HG03521 (cell line): ENCODE measurements at regions not wholly inside any gene's neighbourhood (a gene's known extent, or its start where the extent isn't known, plus 50 kb on each side); places are given as distances from the start of the nearest gene placed in this dataset.
A peak's percentile ranks its signal among the peaks of the same experiment; 100 is the strongest.

Source experiments
- ATAC-seq: cut with Tn5 transposase; IDR thresholded peaks from one replicate; pipeline ENCODE4 v1.9.1; 2021; ENCODE audit warnings: mild to moderate bottlenecking, moderate library complexity; ENCODE audit not compliant: unreplicated experiment

DNA sequence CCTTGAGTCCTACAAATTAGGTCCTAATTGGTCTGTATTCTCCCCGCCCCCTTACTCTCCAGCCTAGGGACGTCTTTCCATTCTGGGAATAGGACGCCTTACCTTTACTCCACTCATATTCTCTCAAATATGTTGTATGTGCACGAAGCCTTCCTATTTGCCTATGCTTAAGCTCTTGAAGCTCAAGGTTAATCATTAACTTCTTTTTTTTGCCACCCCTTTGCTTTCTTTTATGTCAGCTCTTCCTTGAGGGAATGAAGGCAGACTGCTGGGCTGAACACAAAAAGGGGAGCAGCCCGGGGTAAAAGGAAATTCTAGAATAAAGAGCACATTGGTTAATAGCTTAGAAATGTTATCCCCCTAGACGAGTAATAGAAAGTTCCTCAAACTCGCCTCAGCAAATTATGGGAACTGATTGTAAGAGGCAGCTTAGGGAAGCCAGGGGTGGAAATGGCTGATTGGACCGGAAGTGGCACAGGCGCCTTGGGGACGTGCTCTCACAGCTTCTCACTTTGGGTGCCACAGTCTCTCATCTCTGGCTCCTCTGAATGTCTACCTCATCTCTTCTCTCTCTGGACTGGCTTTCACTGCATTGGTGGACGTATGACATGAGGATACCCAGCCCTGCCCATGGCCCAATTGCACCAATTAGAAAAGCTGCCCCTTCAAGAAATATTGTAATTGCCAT is 122.3 kb upstream of the IL12B start:
- no peak for ATAC-seq

DNA sequence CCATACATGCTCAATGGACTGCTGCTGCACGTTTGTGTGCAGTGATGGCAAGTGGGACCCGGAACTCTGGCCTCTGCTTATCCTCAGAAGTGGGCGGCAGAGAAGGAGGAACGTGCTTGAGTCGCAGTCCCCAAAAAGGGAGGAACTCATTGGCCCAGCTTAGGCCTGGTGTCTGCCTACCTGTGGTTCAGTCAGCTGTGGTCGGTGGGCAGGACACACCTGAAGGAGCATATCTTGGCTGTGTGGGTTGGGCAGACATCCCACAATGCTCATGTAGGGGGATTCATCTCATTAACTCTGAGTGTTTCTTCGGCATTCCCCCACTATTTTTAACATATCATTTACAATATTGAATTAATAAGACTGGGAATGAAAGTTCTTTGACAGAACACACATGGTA is 122.9 kb upstream of the IL12B start:
- no peak for ATAC-seq

DNA sequence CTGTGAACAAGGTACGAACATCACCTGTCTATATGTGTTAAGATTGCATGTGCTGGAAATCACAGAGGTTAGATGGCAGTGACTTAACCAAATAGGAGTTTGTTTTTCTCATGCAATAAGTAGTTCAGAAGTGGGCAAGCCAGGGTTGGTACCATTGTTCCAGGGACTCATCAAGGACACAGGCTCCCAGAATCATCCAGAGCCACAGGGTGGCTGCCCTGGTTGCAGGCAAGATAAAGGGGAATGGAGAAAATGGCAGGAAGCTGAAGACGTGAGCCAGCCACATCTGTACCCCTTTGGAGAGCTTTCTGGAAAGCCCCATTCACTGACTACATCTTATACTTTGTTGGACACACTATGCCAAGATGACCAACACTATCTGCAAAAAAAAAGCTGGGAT is 126.0 kb upstream of the IL12B start:
- ATAC-seq: no peak

DNA sequence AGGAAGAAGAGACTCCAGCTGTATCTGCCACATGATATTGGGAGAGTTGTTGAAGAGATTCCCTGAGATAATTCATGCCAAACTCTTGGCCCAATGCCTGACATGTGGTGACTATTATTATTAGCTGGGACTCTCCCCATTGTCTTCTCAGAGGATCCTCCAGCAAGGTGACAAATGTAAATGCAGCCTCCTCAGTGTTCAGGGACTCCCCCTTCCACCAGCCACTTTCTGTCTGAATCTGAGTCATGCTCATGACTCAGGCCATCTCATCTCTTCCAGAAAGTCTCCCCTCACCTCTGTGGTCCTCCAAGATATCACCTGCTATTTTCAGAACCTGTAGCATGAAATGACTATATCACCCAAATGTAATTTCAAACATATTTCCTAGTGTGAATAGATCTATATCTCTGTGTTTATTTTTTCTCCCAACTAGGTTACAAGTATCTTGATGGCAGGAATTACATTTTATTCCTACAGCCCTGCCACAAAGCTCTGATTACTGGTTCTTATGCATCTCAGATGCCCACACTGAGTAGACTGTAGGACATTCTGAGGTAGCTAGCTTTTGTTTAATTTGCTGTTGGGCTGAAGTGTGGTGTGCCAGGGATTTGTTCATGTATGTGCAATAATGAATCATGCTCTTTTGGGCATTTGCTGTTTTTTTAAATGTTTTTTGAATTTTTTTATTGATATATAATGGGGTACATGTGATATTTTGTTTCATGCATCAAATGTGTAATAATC is 126.6 kb upstream of the IL12B start:
- peak; percentile 82 for ATAC-seq

DNA sequence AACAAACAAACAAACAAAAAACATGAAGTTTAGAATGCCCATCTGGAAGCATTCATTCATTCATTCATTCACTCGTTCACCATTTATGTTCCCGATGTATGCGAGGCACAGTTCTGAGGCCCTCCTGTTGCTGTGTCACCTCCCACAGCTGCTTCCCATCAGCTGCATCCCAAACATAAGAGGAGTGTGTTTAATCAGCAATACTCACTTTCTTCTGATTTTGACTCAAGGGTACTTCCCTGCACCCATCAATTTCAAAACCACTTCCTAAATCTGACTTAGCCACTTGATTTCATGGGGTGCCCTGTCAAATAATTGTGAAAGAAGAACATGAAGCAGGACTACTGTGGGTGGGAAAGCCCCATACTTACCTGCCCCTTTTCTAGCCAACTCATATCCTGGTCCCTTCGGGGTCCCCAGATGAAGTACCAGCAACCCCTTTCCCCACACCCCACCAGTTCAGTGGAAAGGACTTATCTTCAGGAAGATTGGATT is 128.0 kb upstream of the IL12B start:
- peak; percentile 29 for ATAC-seq

DNA sequence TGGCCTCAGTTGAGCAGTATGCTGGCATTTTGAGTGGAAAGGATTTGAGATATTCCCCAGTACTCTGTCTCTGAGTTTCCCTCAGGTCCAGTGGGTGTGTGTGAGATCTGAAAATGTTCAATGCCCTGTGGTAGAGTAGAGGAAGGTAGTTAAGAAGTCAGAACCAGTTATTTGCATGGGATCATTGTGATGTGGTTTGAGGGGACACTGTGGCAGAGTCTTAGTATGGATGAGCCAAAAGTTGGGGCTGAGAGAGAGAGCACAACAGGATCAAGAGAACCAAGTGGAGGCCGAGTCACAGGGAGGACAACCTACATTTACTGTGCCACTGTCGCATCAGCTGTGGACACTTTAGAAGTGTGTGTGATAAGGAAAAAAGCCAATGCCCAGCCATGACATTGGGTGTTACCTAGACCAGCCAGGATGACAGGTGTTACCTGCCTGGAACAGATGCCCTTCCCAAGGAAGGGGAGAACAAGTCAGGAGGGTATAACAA is 128.9 kb upstream of the IL12B start:
- no peak for ATAC-seq

DNA sequence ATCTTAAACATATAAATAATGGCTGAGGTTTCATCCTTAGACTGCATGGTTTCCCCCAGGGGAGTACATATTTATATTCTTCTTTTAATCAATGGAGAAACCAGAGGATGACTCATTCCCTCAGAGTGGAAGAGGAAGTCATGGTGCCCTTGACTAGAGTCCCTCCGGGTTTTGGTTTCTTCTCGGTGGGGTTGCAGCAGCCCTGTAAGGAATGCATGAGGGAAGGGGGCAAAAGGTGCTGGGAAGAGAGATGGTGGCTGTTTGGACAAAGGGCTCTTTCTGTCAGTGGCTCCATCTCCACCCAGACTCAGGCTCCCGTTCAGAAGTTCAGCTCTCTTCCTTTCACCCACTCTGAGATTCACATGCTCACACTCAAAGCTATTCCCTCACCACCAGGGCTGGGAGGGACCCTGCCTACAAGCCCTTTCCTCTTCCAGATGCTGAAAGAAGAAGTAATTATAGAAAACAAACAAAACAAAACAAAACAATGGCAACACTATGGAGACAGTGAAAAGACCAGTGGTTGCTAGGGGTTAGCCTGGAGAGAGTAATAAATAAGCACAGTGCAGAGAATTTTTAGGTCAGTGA is 129.8 kb upstream of the IL12B start:
- ATAC-seq: no peak

DNA sequence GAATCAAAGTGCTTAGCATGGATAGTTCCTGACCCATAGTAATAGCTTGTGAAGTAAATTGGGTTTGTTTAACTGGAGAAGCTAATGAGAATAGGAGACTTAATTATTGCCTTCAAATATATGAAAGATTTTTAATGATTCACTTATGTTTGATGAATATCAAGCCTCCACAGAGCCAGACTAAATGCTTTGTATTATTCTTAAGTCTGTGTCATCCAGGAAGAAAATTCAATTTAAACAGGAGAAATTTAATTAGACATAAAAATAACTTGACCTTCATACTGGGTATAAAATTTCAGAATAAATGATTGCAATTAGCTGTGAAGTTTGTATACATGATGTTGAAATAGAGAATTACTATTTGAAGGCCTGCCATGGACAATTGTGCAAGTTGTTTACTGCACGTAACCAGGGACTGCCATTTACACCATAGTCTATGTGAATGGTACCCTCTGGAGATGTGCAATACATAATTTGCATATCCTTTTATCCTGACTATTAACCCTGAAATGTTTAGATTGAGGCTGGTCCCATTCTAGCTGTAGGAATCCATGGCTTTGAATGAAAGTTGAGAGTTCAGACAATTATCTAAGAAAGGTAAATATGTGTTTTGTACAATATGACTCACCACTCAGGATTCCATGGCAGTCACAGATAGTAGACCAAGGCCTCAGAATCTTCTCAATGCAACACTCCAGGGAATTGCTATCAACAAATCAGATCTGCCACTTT is 133.5 kb upstream of the IL12B start:
- no peak for ATAC-seq

DNA sequence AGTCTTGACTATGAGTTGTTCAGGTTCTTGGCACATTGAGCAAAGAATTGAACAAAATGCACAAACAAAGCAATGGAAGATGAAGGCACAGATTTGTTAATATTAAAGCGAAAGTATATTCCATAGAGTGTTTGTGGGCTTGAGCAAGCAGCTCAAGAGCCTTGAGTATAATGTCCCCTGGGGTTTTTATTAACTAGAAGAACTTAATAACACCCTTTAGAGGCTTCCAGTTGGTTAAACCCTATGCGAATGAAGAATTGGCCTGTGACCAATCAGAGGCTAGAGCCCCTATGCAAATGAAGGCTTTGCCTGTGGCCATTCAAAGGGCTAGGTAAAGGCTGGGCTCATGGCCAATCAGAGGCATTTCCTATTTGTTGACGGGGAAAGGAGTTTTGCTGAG is 135.3 kb upstream of the IL12B start:
- ATAC-seq: no peak

DNA sequence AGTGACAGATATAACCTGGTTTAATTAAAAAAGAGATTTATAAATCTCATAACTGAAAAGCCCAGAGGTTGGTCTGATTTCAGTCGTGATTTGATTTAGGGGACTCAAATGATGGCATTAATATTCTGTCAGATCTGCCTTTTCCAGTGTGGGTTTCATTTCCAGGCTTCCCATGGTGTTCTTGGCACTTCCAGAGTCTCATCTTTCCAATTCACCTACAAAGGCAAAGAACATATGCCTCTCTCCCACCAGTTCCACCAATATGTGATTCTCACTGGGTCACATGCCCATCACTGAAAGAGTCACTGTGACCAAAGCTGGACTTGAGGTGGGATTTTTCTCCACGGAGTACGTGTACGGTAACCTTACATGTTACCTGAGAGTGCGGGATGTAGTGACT is 137.4 kb upstream of the IL12B start:
- ATAC-seq: no peak

DNA sequence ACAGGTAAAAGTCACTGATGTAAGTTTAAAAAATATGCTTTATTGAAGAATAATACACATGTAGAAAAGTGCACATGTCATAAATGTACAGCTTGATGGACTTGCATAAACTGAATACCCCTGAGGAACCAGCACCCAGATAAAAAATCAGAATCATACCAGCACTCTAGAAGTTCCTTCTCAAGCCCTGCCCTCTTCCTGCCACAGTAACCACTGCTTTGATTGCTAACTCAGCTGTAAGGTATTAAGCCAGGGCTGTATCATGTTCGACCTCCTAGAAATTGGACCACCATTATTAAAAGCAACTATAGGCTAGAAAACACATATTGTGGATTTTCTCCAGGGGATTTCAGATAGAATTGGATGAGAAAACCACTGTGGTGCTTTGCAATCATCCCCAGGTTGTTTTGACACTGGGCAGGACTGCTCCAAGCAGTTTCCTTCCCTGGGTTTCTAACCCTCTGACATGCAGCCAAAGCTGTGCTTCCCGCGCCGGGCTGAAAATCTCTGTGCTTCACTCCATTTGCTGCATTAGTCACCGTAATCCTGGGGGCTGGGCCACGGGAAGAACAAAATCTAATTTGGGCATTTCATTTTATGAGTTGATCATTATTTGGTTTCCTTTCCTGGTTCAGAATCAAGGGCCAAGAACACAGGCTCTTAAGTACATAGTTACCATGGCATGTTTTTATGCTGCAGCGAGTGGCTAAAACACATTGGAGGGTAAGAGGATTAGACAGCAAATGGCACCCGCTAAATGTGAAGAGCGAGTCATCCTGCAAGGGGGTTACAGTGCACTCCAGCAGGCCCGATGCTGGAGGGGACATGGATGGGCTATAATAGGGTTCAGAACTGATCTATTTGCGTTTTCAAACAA is 139.4 kb upstream of the IL12B start:
- no peak for ATAC-seq

DNA sequence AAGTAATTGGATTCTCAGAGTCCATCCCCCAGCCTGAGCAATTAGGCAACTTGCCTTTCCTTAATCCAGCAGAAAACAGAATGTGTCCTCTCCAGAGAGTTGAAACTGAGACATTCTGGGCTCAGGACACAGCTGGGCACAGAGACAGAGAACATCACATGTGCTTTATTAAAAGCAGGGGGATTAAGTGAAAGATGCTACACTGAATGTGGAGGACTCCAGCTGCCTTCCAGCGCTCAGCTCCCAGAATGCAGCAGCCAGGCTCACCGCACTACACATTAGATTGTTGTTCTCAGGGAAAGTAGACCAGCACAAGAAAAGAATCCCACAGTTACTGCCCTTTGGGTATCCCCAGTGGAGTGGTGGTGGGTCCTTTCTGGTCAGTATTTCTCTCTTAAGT is 141.6 kb upstream of the IL12B start:
- no peak for ATAC-seq

DNA sequence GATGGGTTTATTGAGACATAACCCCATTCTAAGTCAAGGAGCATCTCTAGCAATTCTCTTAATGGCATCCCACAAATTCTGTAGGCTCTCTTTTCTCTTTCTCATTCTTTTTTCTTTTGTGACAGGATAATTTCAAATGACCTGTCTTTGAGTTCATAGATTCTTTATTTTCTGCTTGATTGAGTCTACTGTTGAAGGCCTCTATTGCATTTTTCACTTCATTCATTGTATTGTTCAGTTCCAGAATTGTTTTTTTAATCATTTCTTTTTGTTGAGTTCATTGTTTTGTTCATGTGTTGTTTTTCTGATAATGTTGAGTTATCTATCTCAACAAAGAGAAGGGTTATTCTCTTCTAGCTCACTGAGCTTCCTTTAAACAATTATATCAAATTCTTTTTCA is 144.7 kb upstream of the IL12B start:
- no peak for ATAC-seq

DNA sequence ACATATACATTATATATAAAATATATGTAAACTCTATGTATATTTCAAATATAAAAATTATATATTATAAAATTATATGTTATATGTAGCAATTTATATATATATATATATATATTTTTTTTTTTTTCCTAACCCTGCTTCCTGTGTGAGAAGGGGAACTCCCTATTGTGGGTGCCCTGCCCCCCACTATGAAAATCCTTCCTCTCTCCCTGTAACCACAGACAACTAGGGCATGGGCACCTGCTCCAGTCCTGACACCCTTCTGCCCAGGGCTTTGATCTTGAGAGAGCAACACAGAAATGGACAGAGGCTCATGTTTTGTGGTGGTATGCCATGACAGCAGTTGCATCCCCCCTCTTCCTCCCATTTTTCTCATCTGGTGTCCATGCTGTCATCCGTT is 148.7 kb upstream of the IL12B start:
- no peak for ATAC-seq

DNA sequence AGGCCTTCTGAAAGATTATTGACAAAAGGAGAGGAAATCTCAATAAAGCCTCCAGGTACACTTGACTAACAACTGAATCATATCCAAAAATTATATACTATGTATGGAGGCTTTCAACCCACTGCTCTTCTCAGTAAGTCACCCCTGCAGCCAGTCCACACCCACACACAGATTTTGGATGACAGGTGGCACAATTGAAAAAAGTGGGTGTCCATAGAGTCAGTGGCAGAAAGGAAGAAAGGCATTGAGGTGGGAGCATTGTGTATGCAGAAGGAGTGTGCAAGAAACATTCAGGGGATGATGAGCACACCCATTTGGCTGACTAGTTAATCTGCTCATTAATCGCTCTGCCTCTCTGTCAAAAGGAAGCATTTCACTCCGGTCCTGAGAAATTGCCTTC is 150.6 kb upstream of the IL12B start:
- no peak for ATAC-seq

DNA sequence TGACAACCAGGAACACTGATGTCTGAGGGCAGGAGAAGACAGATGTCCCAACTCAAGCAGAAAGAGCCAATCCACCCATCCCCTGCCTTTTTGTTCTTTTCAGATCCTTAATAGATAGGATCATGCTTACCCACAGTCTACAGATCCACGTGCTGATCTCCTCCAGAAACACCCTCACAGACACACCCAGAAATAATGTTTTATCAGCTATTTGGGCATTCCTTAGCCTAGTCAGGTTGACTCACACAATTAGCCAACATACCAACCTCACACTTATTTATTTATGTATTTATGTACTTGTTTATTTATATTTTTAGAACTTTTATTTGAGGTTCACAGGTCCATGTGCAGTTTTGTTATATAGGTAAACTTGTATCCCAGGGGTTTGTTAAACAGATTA is 151.5 kb upstream of the IL12B start:
- ATAC-seq: no peak

DNA sequence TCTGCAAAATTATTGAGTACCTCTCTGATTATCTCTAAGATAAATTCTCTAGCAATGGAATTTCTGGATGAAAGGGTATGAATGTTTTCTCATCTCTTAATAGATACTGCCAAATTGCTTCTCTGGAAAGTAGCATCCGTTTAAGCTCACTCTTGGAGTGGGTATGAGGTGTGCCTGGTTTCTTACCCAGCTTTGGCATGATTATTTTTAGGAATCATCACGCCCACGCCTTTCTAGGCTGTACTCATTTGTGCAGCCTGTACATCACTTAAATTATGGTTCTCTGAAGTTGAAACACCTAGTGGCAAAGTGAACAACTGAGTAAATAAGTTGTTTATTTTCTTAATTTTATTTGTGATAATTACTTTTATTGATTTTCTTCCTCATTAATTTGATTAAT is 156.5 kb upstream of the IL12B start:
- ATAC-seq: no peak

DNA sequence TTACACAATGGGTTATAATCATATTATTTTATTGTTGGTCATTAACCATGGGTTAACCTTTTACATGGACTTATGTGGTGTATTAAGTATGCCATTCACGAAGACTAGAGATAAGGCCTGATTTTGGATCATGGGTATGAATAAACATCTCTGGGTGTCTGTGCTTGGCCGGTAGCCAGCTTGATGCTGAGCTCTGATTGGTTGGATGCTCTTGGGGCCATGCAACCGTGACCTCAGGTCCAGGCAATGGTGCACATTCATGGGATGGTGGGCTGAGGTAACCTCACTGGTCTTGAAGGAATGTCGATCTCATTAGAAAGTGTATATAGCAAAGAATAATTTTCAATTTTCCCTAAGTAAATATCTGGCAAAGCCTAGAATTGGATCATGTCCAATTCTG is 158.2 kb upstream of the IL12B start:
- ATAC-seq: no peak

DNA sequence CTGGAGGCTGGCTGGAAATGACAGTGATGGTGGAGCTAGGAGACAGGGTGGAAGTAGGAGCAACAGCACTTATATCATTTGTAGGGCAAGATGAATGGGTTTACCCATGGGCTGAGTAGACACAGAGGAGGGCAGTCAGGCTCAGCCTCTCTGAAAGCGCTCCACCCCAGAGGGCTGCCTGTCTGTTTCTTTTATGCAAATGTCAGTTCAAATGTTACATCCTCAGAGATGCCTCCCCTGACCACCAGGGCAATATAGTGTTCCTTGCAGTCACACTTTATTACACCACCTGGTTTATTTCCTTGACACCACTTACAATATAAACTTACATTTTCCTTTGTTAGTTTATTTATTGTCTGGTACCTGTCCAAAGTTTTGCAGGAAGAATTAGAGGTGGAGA is 159.5 kb upstream of the IL12B start:
- ATAC-seq: no peak

DNA sequence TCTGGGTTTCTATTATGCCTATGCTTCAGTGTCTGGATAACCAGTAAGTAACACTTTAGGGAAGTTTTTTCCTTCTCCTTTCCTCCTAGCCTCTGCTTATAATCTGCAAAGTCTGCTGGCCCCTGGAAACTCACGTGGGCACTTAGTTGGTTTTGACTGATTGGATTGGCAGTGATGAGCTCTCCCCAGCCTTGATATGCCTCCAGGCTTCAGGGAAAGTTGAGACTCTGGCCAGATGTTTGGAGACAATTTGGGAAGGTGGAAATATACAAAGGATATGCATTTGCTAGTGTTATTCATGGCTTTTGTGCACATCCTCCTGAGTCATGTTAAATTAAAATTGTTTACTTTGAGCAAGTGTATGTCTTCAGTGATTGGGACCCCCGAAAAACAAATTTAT is 160.2 kb upstream of the IL12B start:
- ATAC-seq: no peak
